ENCODE measurements at regions not wholly inside any gene's neighbourhood (a gene's known extent, or its start where the extent isn't known, plus 50 kb on each side); places are given as distances from the start of the nearest gene placed in this dataset.
"Not testable (repeated sequence)": the region's sequence is repeated elsewhere in the genome, so short reads cannot be mapped to it uniquely, and the experiment has no call there.

GRCh38 chr6:134447883-134448387 lies 130.0 kb upstream of the SGK1 start:
- DNase-seq = no peak

GRCh38 chr6:134447423-134447822 lies 129.5 kb upstream of the SGK1 start:
- no peak for DNase-seq

GRCh38 chr6:134446896-134447295 lies 129.0 kb upstream of the SGK1 start:
- DNase-seq = no peak

- no peak for DNase-seq
Measured at GRCh38 chr6:134446218-134446848, 128.4 kb upstream of the SGK1 start.

- no peak for DNase-seq
Measured at GRCh38 chr6:134443009-134443408, 125.1 kb upstream of the SGK1 start.

GRCh38 chr6:134442073-134442472 lies 124.2 kb upstream of the SGK1 start:
- DNase-seq = no peak

- no peak for DNase-seq
Measured at GRCh38 chr6:134438837-134439236, 120.9 kb upstream of the SGK1 start.

GRCh38 chr6:134437376-134437775 lies 119.5 kb upstream of the SGK1 start:
- no peak for DNase-seq

- DNase-seq = no peak
Measured at GRCh38 chr6:134436950-134437349, 119.0 kb upstream of the SGK1 start.

- DNase-seq = no peak
Measured at GRCh38 chr6:134436281-134436815, 118.4 kb upstream of the SGK1 start.

- DNase-seq = no peak
Measured at GRCh38 chr6:134435814-134436280, 117.9 kb upstream of the SGK1 start.

GRCh38 chr6:134434019-134434942 lies 116.4 kb upstream of the SGK1 start:
- no peak for DNase-seq

GRCh38 chr6:134432036-134432435 lies 114.1 kb upstream of the SGK1 start:
- DNase-seq = no peak

- DNase-seq = no peak
Measured at GRCh38 chr6:134431421-134431859, 113.5 kb upstream of the SGK1 start.

- DNase-seq = no peak
Measured at GRCh38 chr6:134429861-134430380, 112.0 kb upstream of the SGK1 start.

GRCh38 chr6:134427721-134428120 lies 109.8 kb upstream of the SGK1 start:
- no peak for DNase-seq

- no peak for DNase-seq
Measured at GRCh38 chr6:134426623-134427022, 108.7 kb upstream of the SGK1 start.

GRCh38 chr6:134425917-134426316 lies 108.0 kb upstream of the SGK1 start:
- not testable (repeated sequence) for DNase-seq

- DNase-seq = no peak
Measured at GRCh38 chr6:134425513-134425912, 107.6 kb upstream of the SGK1 start.

GRCh38 chr6:134424798-134425170 lies 106.9 kb upstream of the SGK1 start:
- DNase-seq = no peak

- no peak for DNase-seq
Measured at GRCh38 chr6:134424165-134424797, 106.4 kb upstream of the SGK1 start.

- no peak for DNase-seq
Measured at GRCh38 chr6:134422426-134423231, 104.7 kb upstream of the SGK1 start.

Measured in right forelimb (tissue), 1 donor.